HCT116 (cell line): ENCODE measurements at regions not wholly inside any gene's neighbourhood (a gene's known extent, or its start where the extent isn't known, plus 50 kb on each side); places are given as distances from the start of the nearest gene placed in this dataset.

ENCODE experiments used
- POLR2A ChIP-seq: IDR thresholded peaks from 2 replicates; pipeline ENCODE4 v1.7.0; 2011; ENCODE audit warnings: borderline replicate concordance; ENCODE audit not compliant: insufficient read depth, insufficient read length; ENCODE audit errors: extremely low read depth
- REST ChIP-seq: IDR thresholded peaks from 2 replicates; pipeline ENCODE4 v1.6.1; 2012; ENCODE audit warnings: low read depth
- TF ChIP-seq, protein P1 (sequence below), 3 experiments: fragments of 200-600 bp in 1 of 3; sonication (generic) in 1 of 3; IDR thresholded peaks in 2 of 3; conservative IDR thresholded peaks in 1 of 3; 2 replicates each; pipeline ENCODE4 v1.5.1; 2012 to 2017; ENCODE audit warnings: low read depth in 2 of 3, low read length in 2 of 3, antibody characterized with exemption in 1 of 3, borderline replicate concordance in 1 of 3, control low read depth in 1 of 3, mild to moderate bottlenecking in 1 of 3, mixed read lengths in 1 of 3, mixed run types in 1 of 3, moderate library complexity in 1 of 3; ENCODE audit not compliant: insufficient read depth in 1 of 3

DNA sequence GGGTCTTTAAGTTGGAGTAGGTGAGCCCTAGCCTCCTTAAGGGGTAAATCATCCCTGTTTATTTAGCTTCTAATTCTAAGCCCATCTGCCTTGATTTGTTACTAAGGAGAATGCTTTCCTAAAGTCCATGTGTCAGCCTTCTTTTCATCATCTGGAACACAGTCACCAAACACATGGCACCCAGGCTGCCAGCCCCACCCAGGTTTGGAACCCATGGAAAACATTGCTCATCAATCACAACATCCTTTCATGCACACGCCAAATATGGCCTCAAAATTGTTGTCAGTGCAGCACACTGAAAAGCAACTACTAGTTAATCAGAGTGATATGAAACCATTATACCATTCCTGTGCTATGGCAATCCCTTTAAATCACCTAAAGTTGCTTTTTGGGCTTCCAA is 386.7 kb upstream of the ESRRG start:
- TF ChIP-seq, protein P1, sequence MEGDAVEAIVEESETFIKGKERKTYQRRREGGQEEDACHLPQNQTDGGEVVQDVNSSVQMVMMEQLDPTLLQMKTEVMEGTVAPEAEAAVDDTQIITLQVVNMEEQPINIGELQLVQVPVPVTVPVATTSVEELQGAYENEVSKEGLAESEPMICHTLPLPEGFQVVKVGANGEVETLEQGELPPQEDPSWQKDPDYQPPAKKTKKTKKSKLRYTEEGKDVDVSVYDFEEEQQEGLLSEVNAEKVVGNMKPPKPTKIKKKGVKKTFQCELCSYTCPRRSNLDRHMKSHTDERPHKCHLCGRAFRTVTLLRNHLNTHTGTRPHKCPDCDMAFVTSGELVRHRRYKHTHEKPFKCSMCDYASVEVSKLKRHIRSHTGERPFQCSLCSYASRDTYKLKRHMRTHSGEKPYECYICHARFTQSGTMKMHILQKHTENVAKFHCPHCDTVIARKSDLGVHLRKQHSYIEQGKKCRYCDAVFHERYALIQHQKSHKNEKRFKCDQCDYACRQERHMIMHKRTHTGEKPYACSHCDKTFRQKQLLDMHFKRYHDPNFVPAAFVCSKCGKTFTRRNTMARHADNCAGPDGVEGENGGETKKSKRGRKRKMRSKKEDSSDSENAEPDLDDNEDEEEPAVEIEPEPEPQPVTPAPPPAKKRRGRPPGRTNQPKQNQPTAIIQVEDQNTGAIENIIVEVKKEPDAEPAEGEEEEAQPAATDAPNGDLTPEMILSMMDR (IDR thresholded peaks at IDR 0.05 in 2 of 3, conservative IDR thresholded peaks at IDR 0.05 in 1 of 3; ENCODE audit: borderline replicate concordance in 1 of 3, insufficient read depth in 1 of 3, low read depth in 2 of 3, low read length in 2 of 3): no peak
- TF ChIP-seq POLR2A: no peak
- no peak for TF ChIP-seq REST
